ENCODE measurements at regions not wholly inside any gene's neighbourhood (a gene's known extent, or its start where the extent isn't known, plus 50 kb on each side); places are given as distances from the start of the nearest gene placed in this dataset.

- no peak for TF ChIP-seq CTCF (IDR thresholded peaks at IDR 0.05)
Observed at GRCh38 chr9:27945386-27945785, 372.1 kb upstream of the C9orf72 start.

GRCh38 chr9:27950382-27950781, 377.1 kb upstream of the C9orf72 start:
- TF ChIP-seq CTCF (IDR thresholded peaks at IDR 0.05), result no peak

- no peak for TF ChIP-seq CTCF (IDR thresholded peaks at IDR 0.05)
Observed at GRCh38 chr9:27954858-27955257, 381.6 kb upstream of the C9orf72 start.

- no peak for TF ChIP-seq CTCF (IDR thresholded peaks at IDR 0.05)
Observed at GRCh38 chr9:27963836-27964235, 390.6 kb upstream of the C9orf72 start.

GRCh38 chr9:27967210-27967609, 393.9 kb upstream of the C9orf72 start:
- no peak for TF ChIP-seq CTCF (IDR thresholded peaks at IDR 0.05)

- TF ChIP-seq CTCF (IDR thresholded peaks at IDR 0.05), result no peak
Observed at GRCh38 chr9:27977931-27978330, 404.6 kb upstream of the C9orf72 start.

GRCh38 chr9:27985714-27986113, 412.4 kb upstream of the C9orf72 start:
- no peak for TF ChIP-seq CTCF (IDR thresholded peaks at IDR 0.05)

GRCh38 chr9:27990524-27990923, 417.2 kb upstream of the C9orf72 start:
- TF ChIP-seq CTCF (IDR thresholded peaks at IDR 0.05), result no peak
